Mesothelial cell of epicardium (in vitro differentiated cells): ENCODE measurements at regions not wholly inside any gene's neighbourhood (a gene's known extent, or its start where the extent isn't known, plus 50 kb on each side); places are given as distances from the start of the nearest gene placed in this dataset.

Source experiments
- DNase-seq, 2 experiments: peaks; one replicate each; pipeline ENCODE4 v3.0.0; 2021; ENCODE audit warnings: low spot score in 2 of 2; ENCODE audit not compliant: unreplicated experiment in 2 of 2
- H3K27ac Mint-ChIP-seq: 2 replicates; pipeline ENCODE4 v1.8.0; 2021; ENCODE audit warnings: mixed read lengths
- H3K27me3 Mint-ChIP-seq: 2 replicates; pipeline ENCODE4 v1.8.0; 2021; ENCODE audit warnings: low read depth, mixed read lengths
- H3K36me3 Mint-ChIP-seq: 2 replicates; pipeline ENCODE4 v1.8.0; 2021; ENCODE audit warnings: mixed read lengths
- H3K4me1 Mint-ChIP-seq: 2 replicates; pipeline ENCODE4 v1.8.0; 2021; ENCODE audit warnings: mixed read lengths
- H3K4me3 Mint-ChIP-seq: 2 replicates; pipeline ENCODE4 v1.8.0; 2021; ENCODE audit warnings: mild to moderate bottlenecking, moderate library complexity, mixed read lengths
- H3K9me3 Mint-ChIP-seq: 2 replicates; pipeline ENCODE4 v1.8.0; 2021; ENCODE audit warnings: mixed read lengths
- CTCF ChIP-seq: fragments of 200-600 bp; sonication (generic); IDR thresholded peaks from one replicate; pipeline ENCODE4 v1.5.0; 2021; ENCODE audit warnings: antibody characterized with exemption; ENCODE audit not compliant: unreplicated experiment

DNA sequence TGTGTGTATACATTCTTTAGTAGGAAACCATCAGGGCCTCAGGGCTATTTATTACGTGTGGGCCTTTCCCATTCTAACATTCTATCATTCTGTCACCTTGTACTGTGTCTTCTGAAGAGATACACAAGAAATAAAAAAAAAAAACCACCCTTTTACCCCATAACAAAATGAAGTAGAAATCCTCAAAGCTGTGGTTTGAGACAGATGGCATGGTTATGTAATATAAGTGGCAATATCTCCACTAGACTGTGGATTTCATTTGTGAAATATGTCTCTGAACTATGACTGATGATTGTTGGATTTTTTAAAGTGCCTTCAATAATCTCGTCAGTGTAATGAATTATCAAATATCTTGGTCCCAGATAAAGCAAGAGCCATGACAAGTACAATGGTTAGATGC lies 150.0 kb upstream of the BLID start:
- Mint-ChIP-seq H3K27ac (no peak overlapping the region), H3K9me3 (peaks cover 7% of the 10 kb centered on the region), H3K27me3 (peaks cover 3% of the 10 kb centered on the region), H3K4me3 (no peak overlapping the region), H3K4me1 (peaks cover 28% of the 10 kb centered on the region), H3K36me3 (no peaks in the 10 kb centered on the region)
- TF ChIP-seq CTCF: no peak
- no peak for DNase-seq

DNA sequence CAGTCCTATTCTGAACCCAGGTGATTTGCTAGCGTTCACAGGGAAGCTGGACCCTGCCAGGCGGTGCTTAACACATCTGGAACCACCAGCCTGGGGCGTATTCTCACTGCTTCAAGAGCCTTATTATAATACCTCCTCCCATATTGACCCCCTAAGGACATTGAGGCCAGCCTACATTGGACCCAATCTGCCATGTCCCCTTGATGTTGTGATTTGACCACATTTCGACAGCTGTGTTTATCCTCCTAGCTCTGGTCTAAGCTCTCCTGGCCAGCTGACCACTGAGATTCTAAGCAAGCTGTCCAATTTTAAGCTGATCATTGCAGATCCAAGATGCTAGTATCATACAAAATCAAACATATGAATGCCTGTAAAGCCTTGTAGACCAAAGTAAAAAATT lies 148.1 kb upstream of the BLID start:
- H3K4me3 Mint-ChIP-seq: no peak overlapping the region
- DNase-seq: no peak
- peaks cover 13% of the 10 kb centered on the region for H3K4me1 Mint-ChIP-seq
- H3K9me3 Mint-ChIP-seq: peaks cover 7% of the 10 kb centered on the region
- no peaks in the 10 kb centered on the region for H3K36me3 Mint-ChIP-seq
- no peak for TF ChIP-seq CTCF
- peaks cover 4% of the 10 kb centered on the region for H3K27me3 Mint-ChIP-seq
- H3K27ac Mint-ChIP-seq: no peak overlapping the region

GRCh38 chr11:122261546-122261945 lies 145.5 kb upstream of the BLID start:
- Mint-ChIP-seq H3K36me3 (no peaks in the 10 kb centered on the region), H3K27me3 (peaks cover 4% of the 10 kb centered on the region), H3K9me3 (peaks cover 7% of the 10 kb centered on the region), H3K27ac (no peak overlapping the region), H3K4me1 (peaks cover 5% of the 10 kb centered on the region), H3K4me3 (no peak overlapping the region)
- no peak for TF ChIP-seq CTCF
- DNase-seq: no peak

DNA sequence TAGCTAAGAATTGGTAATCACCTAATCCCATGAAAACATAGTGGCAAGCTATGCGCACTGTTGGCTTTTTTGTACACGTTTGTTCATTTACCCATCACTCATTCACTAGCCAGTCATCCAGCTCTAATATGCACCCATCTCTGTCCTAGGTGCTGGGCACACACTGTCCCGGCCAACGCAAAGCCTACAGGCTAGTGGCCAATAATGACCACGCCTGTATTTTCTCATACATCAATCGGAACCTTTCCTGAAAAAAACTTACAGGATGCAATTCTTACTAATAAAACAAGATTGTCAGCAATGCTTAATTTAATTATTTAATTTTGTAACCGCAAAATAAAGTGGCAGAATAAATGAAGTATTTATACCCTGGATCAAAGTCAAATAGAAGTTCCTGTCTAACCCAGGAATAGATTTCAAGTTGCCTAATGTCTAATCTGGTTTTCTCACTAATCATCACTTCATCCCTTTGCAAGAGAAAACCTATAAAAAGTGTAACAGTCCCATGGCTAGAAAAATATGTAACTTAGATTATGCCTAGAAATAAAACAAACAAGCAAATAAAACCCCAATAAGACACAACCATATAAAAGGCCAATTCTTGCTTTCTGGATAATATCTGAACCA lies 143.3 kb upstream of the BLID start:
- H3K4me1 Mint-ChIP-seq: peaks cover under 1% of the 10 kb centered on the region
- H3K27ac Mint-ChIP-seq: no peak overlapping the region
- DNase-seq: no peak
- H3K4me3 Mint-ChIP-seq: no peak overlapping the region
- peaks cover 4% of the 10 kb centered on the region for H3K27me3 Mint-ChIP-seq
- TF ChIP-seq CTCF: no peak
- peaks cover 5% of the 10 kb centered on the region for H3K36me3 Mint-ChIP-seq
- peaks cover 15% of the 10 kb centered on the region for H3K9me3 Mint-ChIP-seq

- Mint-ChIP-seq H3K9me3 (peaks cover 11% of the 10 kb centered on the region), H3K36me3 (peaks cover 5% of the 10 kb centered on the region), H3K4me1 (peaks cover 7% of the 10 kb centered on the region), H3K4me3 (no peak overlapping the region), H3K27ac (no peak overlapping the region), H3K27me3 (peaks cover 4% of the 10 kb centered on the region)
- no peak for DNase-seq
- TF ChIP-seq CTCF: no peak
Observed at GRCh38 chr11:122258446-122259194, 142.6 kb upstream of the BLID start.
